Astrocyte (in vitro differentiated cells and primary cell): ENCODE measurements at regions not wholly inside any gene's neighbourhood (a gene's known extent, or its start where the extent isn't known, plus 50 kb on each side); places are given as distances from the start of the nearest gene placed in this dataset.

Source experiments
- EZH2 ChIP-seq: IDR thresholded peaks from 2 replicates; pipeline ENCODE4 v1.6.1; 2012; ENCODE audit warnings: mild to moderate bottlenecking, low read length, inconsistent platforms; ENCODE audit not compliant: insufficient read depth
- TF ChIP-seq, protein P1 (sequence below): IDR thresholded peaks from 2 replicates; pipeline ENCODE4 v1.5.1; 2011; ENCODE audit warnings: low read depth, mild to moderate bottlenecking, inconsistent platforms, low read length, moderate library complexity; ENCODE audit not compliant: insufficient read depth

DNA sequence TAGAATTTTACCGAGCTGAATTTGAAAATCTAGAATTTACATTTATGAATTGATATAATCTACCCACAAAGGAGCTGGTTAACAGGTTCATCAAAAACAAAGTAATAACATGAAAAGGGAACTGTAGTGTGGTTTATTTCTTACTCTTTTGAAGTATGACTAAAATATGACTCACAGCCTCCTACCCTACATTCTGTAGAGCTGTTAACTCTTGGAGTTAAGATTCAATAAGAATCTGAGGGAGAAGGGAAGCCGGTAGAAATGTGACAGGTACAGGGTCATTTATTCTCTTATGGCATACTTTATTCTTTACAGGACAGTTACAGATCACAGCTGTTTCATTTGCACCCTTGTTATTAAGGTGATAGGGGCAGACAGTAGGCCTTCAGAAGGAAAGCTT, 132.2 kb upstream of the FAM47B start:
- TF ChIP-seq, protein P1, sequence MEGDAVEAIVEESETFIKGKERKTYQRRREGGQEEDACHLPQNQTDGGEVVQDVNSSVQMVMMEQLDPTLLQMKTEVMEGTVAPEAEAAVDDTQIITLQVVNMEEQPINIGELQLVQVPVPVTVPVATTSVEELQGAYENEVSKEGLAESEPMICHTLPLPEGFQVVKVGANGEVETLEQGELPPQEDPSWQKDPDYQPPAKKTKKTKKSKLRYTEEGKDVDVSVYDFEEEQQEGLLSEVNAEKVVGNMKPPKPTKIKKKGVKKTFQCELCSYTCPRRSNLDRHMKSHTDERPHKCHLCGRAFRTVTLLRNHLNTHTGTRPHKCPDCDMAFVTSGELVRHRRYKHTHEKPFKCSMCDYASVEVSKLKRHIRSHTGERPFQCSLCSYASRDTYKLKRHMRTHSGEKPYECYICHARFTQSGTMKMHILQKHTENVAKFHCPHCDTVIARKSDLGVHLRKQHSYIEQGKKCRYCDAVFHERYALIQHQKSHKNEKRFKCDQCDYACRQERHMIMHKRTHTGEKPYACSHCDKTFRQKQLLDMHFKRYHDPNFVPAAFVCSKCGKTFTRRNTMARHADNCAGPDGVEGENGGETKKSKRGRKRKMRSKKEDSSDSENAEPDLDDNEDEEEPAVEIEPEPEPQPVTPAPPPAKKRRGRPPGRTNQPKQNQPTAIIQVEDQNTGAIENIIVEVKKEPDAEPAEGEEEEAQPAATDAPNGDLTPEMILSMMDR, result no peak
- TF ChIP-seq EZH2, result no peak
